GM12878 (cell line): ENCODE measurements at regions not wholly inside any gene's neighbourhood (a gene's known extent, or its start where the extent isn't known, plus 50 kb on each side); places are given as distances from the start of the nearest gene placed in this dataset.
A peak's percentile ranks its signal among the peaks of the same experiment; 100 is the strongest.

ENCODE experiments used
- ATAC-seq: fragments of 200-7000 bp; cut with Tn5 transposase; 3 replicates; pipeline ENCODE4 v1.9.1; 2020; ENCODE audit warnings: mild to moderate bottlenecking, moderate library complexity
- BruUV-seq: library from RNA; stranded (reverse); fragments of 400-500 nt; replicated peaks from 2 replicates; lab custom pipeline; 2021; lab: Mats Ljungman, UMichigan
- CTCF ChIA-PET: fragments of 300-600 bp; sonication (Branson Sonifier 250); formaldehyde crosslinking; extraction: SDS; loops from one replicate; lab custom pipeline; 2021; ENCODE audit warnings: inconsistent platforms; lab: Yijun Ruan, JAX
- POLR2A ChIA-PET: fragments of 350-600 bp; formaldehyde crosslinking; extraction: SDS; loops from one replicate; lab custom pipeline; 2021; ENCODE audit warnings: inconsistent platforms; lab: Charles Lee
- RAD21 ChIA-PET: fragments of 300-600 bp; sonication (Branson Sonifier 250); formaldehyde crosslinking; loops from one replicate; lab custom pipeline; 2023; ENCODE audit warnings: antibody characterized with exemption; ENCODE audit not compliant: unreplicated experiment; lab: Charles Lee
- SMC1A ChIA-PET: fragments of 300-600 bp; sonication (Branson Sonifier 250); formaldehyde crosslinking; loops from one replicate; lab custom pipeline; 2023; ENCODE audit not compliant: unreplicated experiment, uncharacterized antibody; lab: Charles Lee
- DNase-seq: peaks from one replicate; pipeline ENCODE4 v3.0.0-alpha.2; 2011; ENCODE audit warnings: low read depth, low spot score
- FAIRE-seq: peaks from 3 replicates; lab custom pipeline; 2011; peaks lifted over from hg19 to GRCh38; lab: Jason Lieb, UNC
- H2AFZ ChIP-seq: 2 replicates; pipeline ENCODE4 v1.6.0; 2011; ENCODE audit warnings: low read depth, low read length, control low read depth; ENCODE audit not compliant: control insufficient read depth
- H3K27ac ChIP-seq: 2 replicates; pipeline ENCODE4 v1.5.1; 2011; ENCODE audit warnings: control low read depth; ENCODE audit not compliant: control insufficient read depth, insufficient read depth
- H3K27me3 ChIP-seq, 2 experiments: replicated peaks in 1 of 2; 2 replicates each; pipeline versions ENCODE4 v1.6.0 to v1.6.1; 2011; ENCODE audit warnings: low read length in 1 of 2; ENCODE audit not compliant: control insufficient read depth in 2 of 2, insufficient read depth in 2 of 2
- H3K36me3 ChIP-seq, 2 experiments: 2 replicates each; pipeline ENCODE4 v1.5.1; 2011; ENCODE audit warnings: low read length in 1 of 2; ENCODE audit not compliant: control insufficient read depth in 2 of 2, insufficient read depth in 2 of 2
- H3K4me1 ChIP-seq: 2 replicates; pipeline ENCODE4 v1.6.1; 2011; ENCODE audit warnings: mild to moderate bottlenecking, low read length, moderate library complexity, mixed read lengths; ENCODE audit not compliant: control insufficient read depth, insufficient read depth
- H3K4me2 ChIP-seq: 2 replicates; pipeline ENCODE4 v1.6.0; 2011; ENCODE audit warnings: control low read depth; ENCODE audit not compliant: control insufficient read depth, insufficient read depth
- H3K4me3 ChIP-seq: fragments of 200-600 bp; sonication (generic); 2 replicates; pipeline ENCODE4 v1.5.1; 2016
- H3K79me2 ChIP-seq: 2 replicates; pipeline ENCODE4 v1.6.0; 2011; ENCODE audit warnings: low read length; ENCODE audit not compliant: control insufficient read depth, insufficient read depth
- H3K9ac ChIP-seq: 2 replicates; pipeline ENCODE4 v1.8.0; 2011; ENCODE audit warnings: low read length, control low read depth, mixed read lengths; ENCODE audit not compliant: control insufficient read depth, insufficient read depth
- H3K9me3 ChIP-seq: replicated peaks from 3 replicates; pipeline ENCODE4 v1.5.1; 2011; ENCODE audit warnings: mild to moderate bottlenecking, low read length; ENCODE audit not compliant: control insufficient read depth, insufficient read depth
- H4K20me1 ChIP-seq: 2 replicates; pipeline ENCODE4 v1.6.0; 2011; ENCODE audit not compliant: control insufficient read depth, insufficient read depth
- BMI1 ChIP-seq: fragments of 450-650 bp; IDR thresholded peaks from 2 replicates; pipeline ENCODE4 v1.6.1; 2016; ENCODE audit warnings: mild to moderate bottlenecking, moderate library complexity, borderline replicate concordance
- CEBPB ChIP-seq, 2 experiments: fragments of 150-350 bp in 1 of 2; IDR thresholded peaks; 2 replicates each; pipeline ENCODE4 v1.6.1; 2012 to 2014; ENCODE audit warnings: low read depth in 2 of 2, low read length in 2 of 2, borderline replicate concordance in 1 of 2, inconsistent platforms in 1 of 2
- DPF2 ChIP-seq: fragments of 450-650 bp; IDR thresholded peaks from 2 replicates; pipeline ENCODE4 v1.6.1; 2017; ENCODE audit warnings: mild to moderate bottlenecking
- E2F8 ChIP-seq: fragments of 450-650 bp; IDR thresholded peaks from 2 replicates; pipeline ENCODE4 v1.6.1; 2018; ENCODE audit warnings: mild to moderate bottlenecking, low read depth, moderate library complexity; ENCODE audit not compliant: partially characterized antibody
- ESRRA ChIP-seq: IDR thresholded peaks from 2 replicates; pipeline ENCODE4 v1.6.1; 2012; ENCODE audit warnings: mild to moderate bottlenecking, low read length, improper control_type of control experiment
- ETV6 ChIP-seq, 2 experiments: fragments of 450-650 bp in 1 of 2; IDR thresholded peaks in 1 of 2; conservative IDR thresholded peaks in 1 of 2; 2 replicates each; pipeline ENCODE4 v1.6.1; 2014; ENCODE audit warnings: antibody characterized with exemption in 1 of 2, borderline replicate concordance in 1 of 2, low read depth in 1 of 2, mild to moderate bottlenecking in 1 of 2, moderate library complexity in 1 of 2
- IRF4 ChIP-seq: IDR thresholded peaks from 2 replicates; pipeline ENCODE4 v1.6.1; 2011; ENCODE audit warnings: low read depth, low read length
- MYC ChIP-seq: IDR thresholded peaks from 2 replicates; pipeline ENCODE4 v1.6.1; 2011; ENCODE audit warnings: mild to moderate bottlenecking, low read length, moderate library complexity, inconsistent platforms; ENCODE audit not compliant: insufficient read depth, insufficient replicate concordance, insufficient read length, severe bottlenecking
- NFXL1 ChIP-seq: fragments of 450-650 bp; IDR thresholded peaks from 2 replicates; pipeline ENCODE4 v1.6.1; 2017; ENCODE audit warnings: antibody characterized with exemption, mild to moderate bottlenecking, borderline replicate concordance
- POU2F2 ChIP-seq: IDR thresholded peaks from 3 replicates; pipeline ENCODE4 v1.6.1; 2011; ENCODE audit warnings: low read depth, mild to moderate bottlenecking, low read length, borderline replicate concordance
- RUNX3 ChIP-seq: IDR thresholded peaks from 2 replicates; pipeline ENCODE4 v1.6.1; 2012; ENCODE audit warnings: low read length, inconsistent platforms
- SPI1 ChIP-seq: IDR thresholded peaks from 2 replicates; pipeline ENCODE4 v1.6.1; 2011; ENCODE audit warnings: low read depth, mild to moderate bottlenecking, low read length, moderate library complexity, borderline replicate concordance; ENCODE audit not compliant: insufficient read depth
- STAT1 ChIP-seq: fragments of 450-650 bp; conservative IDR thresholded peaks from 2 replicates; pipeline ENCODE4 v1.6.1; 2014; ENCODE audit warnings: antibody characterized with exemption, mild to moderate bottlenecking
- TCF7 ChIP-seq: IDR thresholded peaks from 2 replicates; pipeline ENCODE4 v1.6.1; 2014; ENCODE audit warnings: antibody characterized with exemption, borderline replicate concordance
- WRNIP1 ChIP-seq: IDR thresholded peaks from 2 replicates; pipeline ENCODE4 v1.6.1; 2011; ENCODE audit warnings: low read depth, low read length, improper control_type of control experiment, borderline replicate concordance
- YBX1 ChIP-seq: fragments of 450-650 bp; IDR thresholded peaks from 2 replicates; pipeline ENCODE4 v1.6.1; 2016; ENCODE audit warnings: antibody characterized with exemption
- ZBED1 ChIP-seq: IDR thresholded peaks from 2 replicates; pipeline ENCODE4 v1.6.1; 2016; ENCODE audit warnings: borderline replicate concordance
- ZBTB4 ChIP-seq: fragments of 450-650 bp; formaldehyde crosslinking; IDR thresholded peaks from 2 replicates; pipeline ENCODE4 v1.4.0; 2022; ENCODE audit warnings: mild to moderate bottlenecking, moderate library complexity
- ZNF24 ChIP-seq: fragments of 450-650 bp; IDR thresholded peaks from 2 replicates; pipeline ENCODE4 v1.6.1; 2017; ENCODE audit warnings: antibody characterized with exemption, mild to moderate bottlenecking
- ZNF384 ChIP-seq: IDR thresholded peaks from 2 replicates; pipeline ENCODE4 v1.6.1; 2012; ENCODE audit warnings: low read depth, mild to moderate bottlenecking, low read length, improper control_type of control experiment, borderline replicate concordance
- WGBS: methylation state at CpG from one replicate; pipeline ENCODE4 v1.1.6; 2016; ENCODE audit warnings: low lambda C conversion rate; ENCODE audit not compliant: insufficient replicate concordance, insufficient coverage; ENCODE audit errors: missing lambda C conversion rate; 5-methylcytosine and 5-hydroxymethylcytosine counted together
- in situ Hi-C: fragments of 300-500 bp; cut with MboI; formaldehyde crosslinking; loops from 9 replicates; pipeline ENCODE4 v1.14.3; 2018; ENCODE audit warnings: mixed read lengths
- intact Hi-C: fragments of 100-400 bp; cut with micrococcal nuclease; formaldehyde crosslinking; loops from one replicate; pipeline ENCODE4 v1.14.2; 2022; ENCODE audit not compliant: unreplicated experiment

- CTCF ChIA-PET, result no interaction called here
- H3K4me2 ChIP-seq, result no peak overlapping the region
- DNase-seq, result peak; percentile 1
- intact Hi-C loops (no loop called here), in situ Hi-C loops (no loop called here)
- no peak overlapping the region for H3K4me3 ChIP-seq
- SMC1A ChIA-PET, result no interaction called here
- H3K4me1 ChIP-seq, result no peaks in the 10 kb centered on the region
- H3K9ac ChIP-seq, result no peak overlapping the region
- 12% methylated on average over 4 of the region's 4 CpGs for WGBS
- no peaks in the 10 kb centered on the region for H4K20me1 ChIP-seq
- no peak for FAIRE-seq
- ATAC-seq, result peak; percentile 29
- H3K9me3 ChIP-seq, result no peaks in the 10 kb centered on the region
- no peak overlapping the region for H3K27ac ChIP-seq
- H3K79me2 ChIP-seq, result no peaks in the 10 kb centered on the region
- POLR2A ChIA-PET, result no interaction called here
- RAD21 ChIA-PET, result no interaction called here
- no peak overlapping the region for H2AFZ ChIP-seq
- no peaks in the 10 kb centered on the region for H3K36me3 ChIP-seq
- no TSS peak for BruUV-seq
- no peaks in the 10 kb centered on the region for H3K27me3 ChIP-seq
- no peak for TF ChIP-seq ESRRA
- TF ChIP-seq DPF2, result no peak
- no peak for TF ChIP-seq ZBTB4 (CRISPR knock-in tag)
- no peak for TF ChIP-seq CEBPB (IDR thresholded peaks at IDR 0.05; ENCODE audit: borderline replicate concordance in 1 of 2, low read depth in 2 of 2, low read length in 2 of 2)
- TF ChIP-seq SPI1, result peak; percentile 74
- peak in 1 of 2 experiments; percentile 28; a peak in 1 of 4 replicates for TF ChIP-seq ETV6 (conservative IDR thresholded peaks at IDR 0.05 in 1 of 2, IDR thresholded peaks at IDR 0.05 in 1 of 2; ENCODE audit: borderline replicate concordance in 1 of 2, low read depth in 1 of 2)
- TF ChIP-seq ZBED1, result no peak
- no peak for TF ChIP-seq STAT1
- TF ChIP-seq NFXL1, result no peak
- TF ChIP-seq POU2F2, result no peak
- TF ChIP-seq ZNF384, result no peak
- no peak for TF ChIP-seq IRF4
- no peak for TF ChIP-seq ZNF24
- TF ChIP-seq WRNIP1, result no peak
- no peak for TF ChIP-seq E2F8
- peak; percentile 21; the same call in 1 of the 2 replicates for TF ChIP-seq RUNX3
- TF ChIP-seq BMI1, result no peak
- TF ChIP-seq MYC, result no peak
- no peak for TF ChIP-seq TCF7
- TF ChIP-seq YBX1, result no peak
These were observed 1108.3 kb upstream of the KLHL29 start for GRCh38 chr2:22276696-22277095.
